ENCODE measurements at regions not wholly inside any gene's neighbourhood (a gene's known extent, or its start where the extent isn't known, plus 50 kb on each side); places are given as distances from the start of the nearest gene placed in this dataset.

DNA sequence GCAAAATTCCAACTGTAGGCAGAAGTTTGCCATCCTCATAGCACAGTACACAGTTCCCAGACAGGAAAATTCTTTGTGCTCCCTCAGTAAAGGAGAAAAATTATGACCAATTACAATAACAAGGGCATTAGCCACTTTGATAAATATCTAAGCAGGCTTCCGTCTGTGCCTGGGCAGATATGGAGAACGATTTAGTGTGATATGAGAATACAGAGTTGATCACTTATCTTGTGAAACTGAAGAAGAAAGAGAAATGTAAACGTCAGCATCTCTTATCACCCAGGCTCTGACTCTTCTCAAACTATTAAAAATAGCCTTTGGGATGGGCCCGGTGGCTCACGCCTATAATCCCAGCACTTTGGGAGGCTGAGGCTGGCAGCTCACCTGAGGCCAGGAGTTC lies 54.5 kb upstream of the TIAM1 start:
- CTCF ChIA-PET, result interaction anchor here (0.6 to 1.3 kb wide), 3 partner anchors 9 to 183 kb away, joined by 3 to 6 read pairs (median 4); no protein-coding TSS in a partner anchor
- TF ChIP-seq NFATC4 (CRISPR knock-in tag; IDR thresholded peaks at IDR 0.05), result no peak
- no peak for TF ChIP-seq ZNF416 (CRISPR knock-in tag; IDR thresholded peaks at IDR 0.05)
- no peak for TF ChIP-seq ATF1 (CRISPR knock-in tag; IDR thresholded peaks at IDR 0.05)
- TF ChIP-seq ZNF671 (CRISPR knock-in tag; IDR thresholded peaks at IDR 0.05), result no peak
- TF ChIP-seq EMX1 (CRISPR knock-in tag; IDR thresholded peaks at IDR 0.05), result no peak
- TF ChIP-seq USF1 (CRISPR knock-in tag; IDR thresholded peaks at IDR 0.05), result no peak
- no peak for TF ChIP-seq OVOL2 (CRISPR knock-in tag; IDR thresholded peaks at IDR 0.05; ENCODE audit: borderline replicate concordance)
- no peak for TF ChIP-seq IRF2 (CRISPR knock-in tag; IDR thresholded peaks at IDR 0.05; ENCODE audit: borderline replicate concordance, low read depth)
- no peak for TF ChIP-seq FOXJ3 (CRISPR knock-in tag; IDR thresholded peaks at IDR 0.05; ENCODE audit: borderline replicate concordance)
- TF ChIP-seq NFE2L1 (CRISPR knock-in tag; IDR thresholded peaks at IDR 0.05), result no peak
- TF ChIP-seq ZMAT4 (CRISPR knock-in tag; IDR thresholded peaks at IDR 0.05), result no peak
- no peak for TF ChIP-seq SP1 (CRISPR knock-in tag; conservative IDR thresholded peaks at IDR 0.05)
- TF ChIP-seq, protein P1, sequence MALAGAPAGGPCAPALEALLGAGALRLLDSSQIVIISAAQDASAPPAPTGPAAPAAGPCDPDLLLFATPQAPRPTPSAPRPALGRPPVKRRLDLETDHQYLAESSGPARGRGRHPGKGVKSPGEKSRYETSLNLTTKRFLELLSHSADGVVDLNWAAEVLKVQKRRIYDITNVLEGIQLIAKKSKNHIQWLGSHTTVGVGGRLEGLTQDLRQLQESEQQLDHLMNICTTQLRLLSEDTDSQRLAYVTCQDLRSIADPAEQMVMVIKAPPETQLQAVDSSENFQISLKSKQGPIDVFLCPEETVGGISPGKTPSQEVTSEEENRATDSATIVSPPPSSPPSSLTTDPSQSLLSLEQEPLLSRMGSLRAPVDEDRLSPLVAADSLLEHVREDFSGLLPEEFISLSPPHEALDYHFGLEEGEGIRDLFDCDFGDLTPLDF (CRISPR knock-in tag; IDR thresholded peaks at IDR 0.05), result no peak
- POLR2A ChIA-PET, result interaction anchor here (0.5 to 0.6 kb wide), 3 partner anchors 85 to 288 kb away, joined by 3 to 4 read pairs (median 3); no protein-coding TSS in a partner anchor
- H3K4me3 Mint-ChIP-seq, result no peak overlapping the region
- H3K9me3 Mint-ChIP-seq, result no peaks in the 10 kb centered on the region
- no peak for ATAC-seq
- H3K36me3 Mint-ChIP-seq, result no peaks in the 10 kb centered on the region
- H3K27me3 Mint-ChIP-seq (ENCODE audit: low read depth), result no peaks in the 10 kb centered on the region
- peak overlapping the region; percentile 78 for H3K27ac Mint-ChIP-seq
- no peak for DNase-seq (ENCODE audit: low spot score)
- peaks cover 34% of the 10 kb centered on the region for H3K4me1 Mint-ChIP-seq

DNA sequence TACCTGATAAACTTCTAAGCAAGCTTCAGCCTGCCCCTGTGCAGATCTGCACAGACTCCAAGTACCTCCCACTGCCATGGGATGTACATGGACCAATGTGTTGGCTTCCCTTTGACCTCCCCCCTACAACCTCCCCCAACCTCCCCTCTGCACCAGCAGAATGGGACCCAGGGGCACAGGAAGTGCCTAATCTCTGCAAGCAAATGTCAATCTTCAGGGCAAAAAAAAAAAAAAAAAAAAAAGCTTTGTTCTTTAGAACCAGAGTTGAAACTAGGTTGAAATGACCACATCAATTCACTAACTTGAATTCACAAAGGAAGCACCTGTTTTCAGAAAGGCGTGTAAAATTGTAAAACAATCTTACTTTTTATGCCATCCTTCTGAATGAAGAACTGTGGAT lies 53.9 kb upstream of the TIAM1 start:
- ATAC-seq (peak; percentile 73), DNase-seq (ENCODE audit: low spot score) (no peak)
- Mint-ChIP-seq H3K4me3 (no peak overlapping the region), H3K9me3 (no peaks in the 10 kb centered on the region), H3K27me3 (ENCODE audit: low read depth) (no peaks in the 10 kb centered on the region), H3K36me3 (no peaks in the 10 kb centered on the region), H3K4me1 (peaks cover 34% of the 10 kb centered on the region), H3K27ac (no peak overlapping the region)
- ChIA-PET CTCF (interaction anchor here (0.6 to 1.0 kb wide), 2 partner anchors 10 to 43 kb away, joined by 4 to 6 read pairs; no protein-coding TSS in a partner anchor), POLR2A (interaction anchor here (0.5 to 0.6 kb wide), 3 partner anchors 85 to 288 kb away, joined by 3 to 4 read pairs (median 3); no protein-coding TSS in a partner anchor)
- TF ChIP-seq, protein P2, sequence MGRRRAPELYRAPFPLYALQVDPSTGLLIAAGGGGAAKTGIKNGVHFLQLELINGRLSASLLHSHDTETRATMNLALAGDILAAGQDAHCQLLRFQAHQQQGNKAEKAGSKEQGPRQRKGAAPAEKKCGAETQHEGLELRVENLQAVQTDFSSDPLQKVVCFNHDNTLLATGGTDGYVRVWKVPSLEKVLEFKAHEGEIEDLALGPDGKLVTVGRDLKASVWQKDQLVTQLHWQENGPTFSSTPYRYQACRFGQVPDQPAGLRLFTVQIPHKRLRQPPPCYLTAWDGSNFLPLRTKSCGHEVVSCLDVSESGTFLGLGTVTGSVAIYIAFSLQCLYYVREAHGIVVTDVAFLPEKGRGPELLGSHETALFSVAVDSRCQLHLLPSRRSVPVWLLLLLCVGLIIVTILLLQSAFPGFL (CRISPR knock-in tag; IDR thresholded peaks at IDR 0.05; ENCODE audit: borderline replicate concordance), result no peak
- TF ChIP-seq ZBTB43 (CRISPR knock-in tag; IDR thresholded peaks at IDR 0.05) (no peak), ZNF416 (CRISPR knock-in tag; IDR thresholded peaks at IDR 0.05) (no peak), ZNF138 (CRISPR knock-in tag; conservative IDR thresholded peaks at IDR 0.05) (no peak), MAX (CRISPR knock-in tag; IDR thresholded peaks at IDR 0.05) (no peak), ETV6 (CRISPR knock-in tag; IDR thresholded peaks at IDR 0.05) (no peak), TCF7 (CRISPR knock-in tag; IDR thresholded peaks at IDR 0.05; ENCODE audit: low read depth) (no peak), SOX15 (CRISPR knock-in tag; IDR thresholded peaks at IDR 0.05) (no peak), GABPB1 (CRISPR knock-in tag; IDR thresholded peaks at IDR 0.05) (no peak), MXD4 (CRISPR knock-in tag; IDR thresholded peaks at IDR 0.05; ENCODE audit: borderline replicate concordance) (no peak), MLX (CRISPR knock-in tag; IDR thresholded peaks at IDR 0.05) (no peak), NR3C1 (CRISPR knock-in tag; conservative IDR thresholded peaks at IDR 0.05; ENCODE audit: low read depth) (no peak)

Data from WTC11 (cell line).